ENCODE measurements at regions not wholly inside any gene's neighbourhood (a gene's known extent, or its start where the extent isn't known, plus 50 kb on each side); places are given as distances from the start of the nearest gene placed in this dataset.
"Not testable (repeated sequence)": the region's sequence is repeated elsewhere in the genome, so short reads cannot be mapped to it uniquely, and the experiment has no call there.

DNA sequence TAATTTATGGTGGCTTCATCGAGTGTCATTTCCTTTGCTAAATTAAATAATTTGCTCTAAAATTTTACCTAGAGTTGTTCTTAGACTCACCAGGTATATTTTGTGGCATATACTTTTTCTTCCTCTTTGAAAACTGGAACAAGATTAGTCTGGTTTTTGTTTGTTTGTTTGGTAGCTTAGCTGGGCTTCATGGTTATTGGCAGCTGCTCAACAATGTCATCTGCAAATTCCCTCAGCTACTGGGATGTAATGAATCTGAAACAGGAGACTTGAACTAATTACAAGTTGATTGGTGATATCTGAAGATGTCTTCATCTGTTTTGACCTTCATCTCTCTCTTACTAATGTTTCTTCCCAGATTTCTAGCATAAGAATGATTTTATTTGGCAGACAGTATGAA lies 270.5 kb upstream of the P2RY1 start:
- DNase-seq = no peak
- intact Hi-C loops (cut with DNase I) = no loop called here

DNA sequence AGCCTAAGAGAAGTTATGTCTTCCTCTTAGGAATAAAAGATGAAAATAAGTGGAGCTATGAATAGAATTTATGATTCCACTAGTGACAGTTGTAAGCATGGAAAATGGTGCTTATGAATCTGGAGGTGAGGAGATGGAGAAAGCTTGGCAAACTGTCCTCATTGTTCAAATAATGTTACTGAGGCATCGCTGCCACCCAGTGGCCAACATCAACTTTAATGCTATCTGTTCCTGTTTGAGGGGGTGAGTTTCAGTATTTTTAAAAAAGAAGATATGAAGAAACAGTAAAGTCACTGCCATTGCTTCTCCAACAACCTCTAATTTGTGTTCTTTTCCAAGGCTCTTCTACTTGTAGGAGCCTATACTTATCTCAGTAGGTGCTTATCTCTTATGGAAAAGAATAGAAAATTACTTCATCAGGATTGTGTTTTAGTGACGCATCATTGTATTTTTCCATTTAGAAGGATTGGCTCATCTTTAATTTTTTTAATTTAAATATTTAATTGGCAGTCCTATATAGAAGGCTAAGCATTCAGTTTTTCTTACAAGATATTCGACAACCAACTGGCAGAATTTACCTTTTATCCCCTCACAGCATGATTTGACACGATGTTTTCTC lies 260.4 kb upstream of the P2RY1 start:
- peak; percentile 12 to 84 (median 67) for DNase-seq

DNA sequence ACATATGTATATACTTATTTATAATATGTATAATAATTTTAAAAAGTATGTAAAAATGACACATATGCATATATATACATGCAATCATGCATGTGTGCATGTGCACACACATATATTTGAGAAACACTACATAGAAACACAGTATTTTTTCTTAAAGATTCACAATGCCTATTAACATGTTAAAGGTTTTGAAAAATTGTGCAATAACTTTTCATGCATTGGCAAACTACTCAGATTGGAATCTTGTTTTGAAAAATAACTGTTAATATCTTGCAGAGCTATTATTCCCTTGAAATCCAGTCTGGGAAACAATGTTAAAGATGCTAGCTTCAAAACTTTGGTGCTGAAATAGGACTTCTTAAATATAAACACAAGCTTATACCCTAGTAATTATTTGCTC lies 256.2 kb upstream of the P2RY1 start:
- intact Hi-C loops (cut with DNase I) = loop anchor here (10.0 kb wide), 1 partner anchor 104 kb away; no protein-coding TSS in a partner anchor
- DNase-seq = no peak

More for the DNA sequence above, 260.4 kb upstream of the P2RY1 start:
- intact Hi-C loops (cut with DNase I) = loop anchor here (10.0 kb wide), 1 partner anchor 100 kb away; no protein-coding TSS in a partner anchor

DNA sequence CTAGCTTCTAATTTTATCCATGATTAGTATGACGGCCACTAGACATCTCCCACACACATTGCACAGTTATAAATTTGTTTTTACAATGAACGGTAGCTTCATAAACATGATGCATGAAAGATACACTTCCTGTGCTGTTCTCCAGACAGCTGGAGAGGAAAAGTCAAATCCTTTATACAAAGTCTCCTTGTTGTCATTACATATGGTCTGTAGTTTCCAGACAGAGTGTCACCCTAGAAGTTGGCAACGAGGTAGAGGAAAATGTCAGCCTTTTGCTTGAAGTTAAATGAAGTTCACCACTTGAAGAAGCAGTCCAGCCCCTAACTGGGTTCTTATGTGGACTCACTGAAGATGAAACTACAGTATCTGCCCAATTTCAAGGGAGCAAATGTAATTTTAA lies 253.0 kb upstream of the P2RY1 start:
- no peak for DNase-seq
- intact Hi-C loops (cut with DNase I) = no loop called here

DNA sequence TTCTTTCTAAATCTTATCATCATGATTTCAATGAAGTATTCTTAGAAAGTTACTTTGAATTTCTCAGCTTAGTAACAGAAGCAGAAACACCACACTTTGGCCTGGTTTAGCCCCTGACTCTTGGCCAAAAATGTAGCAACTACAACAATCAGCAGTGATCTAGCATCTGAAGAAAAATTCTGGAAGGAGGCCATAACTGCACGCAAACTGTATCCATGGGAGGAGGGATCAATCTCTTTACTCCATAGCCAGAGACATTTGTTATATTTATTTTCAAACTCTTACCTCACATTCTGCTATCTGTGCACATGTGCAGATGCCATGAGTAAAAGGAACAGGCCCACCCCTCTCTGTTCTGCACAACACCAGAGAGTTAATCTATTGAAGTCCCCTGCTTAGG lies 251.0 kb upstream of the P2RY1 start:
- no peak for DNase-seq
- intact Hi-C loops (cut with DNase I) = no loop called here

DNA sequence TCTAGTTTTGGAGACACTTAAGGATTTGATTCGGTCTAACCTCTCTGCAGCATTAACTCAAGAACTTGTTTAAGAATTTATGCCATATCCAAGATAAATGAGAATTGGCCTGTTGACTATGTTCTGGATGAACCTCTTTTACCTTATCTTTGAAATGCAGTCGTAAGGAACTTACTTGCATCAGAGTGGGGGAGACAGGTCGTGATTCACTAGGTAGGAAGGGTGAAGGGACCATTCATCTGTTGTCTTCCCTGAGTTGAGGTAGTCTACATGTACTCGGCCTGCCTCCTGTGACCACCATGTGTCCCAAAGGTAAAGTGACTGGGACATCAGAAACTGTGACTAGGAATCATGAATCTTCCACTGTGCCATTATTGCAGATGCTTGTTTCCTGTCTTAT lies 248.0 kb upstream of the P2RY1 start:
- intact Hi-C loops (cut with DNase I) = no loop called here
- no peak for DNase-seq

DNA sequence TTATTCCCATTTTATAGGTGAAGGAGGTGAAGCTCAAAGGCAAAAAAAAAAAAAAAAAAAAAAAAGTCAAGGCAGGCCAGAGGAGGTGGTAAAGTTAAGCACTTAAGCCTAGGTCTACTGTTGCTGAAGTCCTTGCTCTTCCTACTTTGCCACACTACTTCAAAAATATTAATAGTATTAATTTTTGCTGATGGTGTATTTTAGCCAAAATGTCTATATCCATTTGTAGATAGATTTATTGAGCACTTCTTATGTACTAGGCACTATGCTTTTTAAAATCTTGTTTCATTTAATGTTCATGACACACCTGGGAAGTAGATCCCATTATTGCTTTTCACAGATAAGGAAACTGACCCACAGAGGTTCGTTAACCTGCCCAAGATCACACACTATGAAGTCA lies 247.1 kb upstream of the P2RY1 start:
- intact Hi-C loops (cut with DNase I) = no loop called here
- DNase-seq = no peak

DNA sequence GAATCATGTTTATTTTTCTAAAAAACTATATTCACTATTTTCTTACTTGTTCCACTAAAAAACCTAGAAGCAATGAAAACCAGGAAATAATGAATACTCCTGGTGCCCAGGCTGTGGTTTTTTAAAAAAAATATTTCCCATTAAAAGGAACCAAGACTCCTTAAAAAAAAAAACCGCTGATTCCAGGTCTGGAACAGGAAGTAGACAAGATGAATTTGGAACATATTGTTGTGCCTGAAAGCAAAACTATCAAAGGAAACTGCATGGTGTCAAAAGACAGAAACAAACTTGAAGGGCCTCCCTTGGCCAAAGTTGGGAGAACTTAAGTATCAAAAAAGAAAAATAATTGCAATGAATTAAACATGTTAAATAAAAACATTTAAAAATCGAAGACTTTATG lies 245.3 kb upstream of the P2RY1 start:
- intact Hi-C loops (cut with DNase I) = no loop called here
- no peak for DNase-seq

DNA sequence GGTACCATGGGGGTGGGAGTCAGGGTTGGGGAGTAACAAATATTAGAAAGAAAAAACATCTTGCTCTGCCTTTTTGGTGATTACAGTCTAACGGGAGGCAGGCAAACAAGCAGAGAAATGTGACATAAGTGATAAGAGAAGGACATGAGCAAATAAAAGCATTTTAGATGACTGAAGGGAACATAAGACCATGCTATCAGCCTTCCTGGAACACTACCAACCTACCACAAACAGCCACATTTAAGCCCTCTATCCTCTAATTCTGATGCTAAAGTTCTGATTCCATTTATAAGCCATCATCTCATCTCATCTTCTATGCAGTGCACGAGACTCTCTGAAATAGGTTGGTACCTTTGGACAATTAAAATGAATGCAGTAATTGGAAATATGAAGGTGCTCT lies 243.4 kb upstream of the P2RY1 start:
- intact Hi-C loops (cut with DNase I) = no loop called here

DNA sequence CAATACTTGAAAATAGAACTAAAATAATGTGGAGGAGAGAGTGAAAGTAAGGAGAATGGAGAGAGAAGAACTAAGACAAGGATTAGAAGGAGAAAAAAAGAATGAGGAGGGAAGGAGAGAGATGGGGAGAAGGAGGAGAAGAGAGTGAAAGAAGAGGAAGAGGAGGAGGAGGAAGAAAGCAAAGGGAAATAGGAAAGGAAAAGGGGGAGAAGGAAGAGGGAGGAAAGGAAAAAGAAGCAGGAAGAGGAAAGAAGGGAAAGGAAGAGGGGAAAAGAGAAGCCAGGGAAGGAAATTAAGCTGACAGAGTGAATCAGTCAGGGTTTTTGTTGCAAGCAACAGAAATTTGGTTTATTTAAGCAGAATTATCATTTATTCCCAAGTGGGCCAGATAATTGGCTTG lies 241.7 kb upstream of the P2RY1 start:
- intact Hi-C loops (cut with DNase I) = no loop called here

More for the DNA sequence above, 243.4 kb upstream of the P2RY1 start:
- DNase-seq = no peak

DNA sequence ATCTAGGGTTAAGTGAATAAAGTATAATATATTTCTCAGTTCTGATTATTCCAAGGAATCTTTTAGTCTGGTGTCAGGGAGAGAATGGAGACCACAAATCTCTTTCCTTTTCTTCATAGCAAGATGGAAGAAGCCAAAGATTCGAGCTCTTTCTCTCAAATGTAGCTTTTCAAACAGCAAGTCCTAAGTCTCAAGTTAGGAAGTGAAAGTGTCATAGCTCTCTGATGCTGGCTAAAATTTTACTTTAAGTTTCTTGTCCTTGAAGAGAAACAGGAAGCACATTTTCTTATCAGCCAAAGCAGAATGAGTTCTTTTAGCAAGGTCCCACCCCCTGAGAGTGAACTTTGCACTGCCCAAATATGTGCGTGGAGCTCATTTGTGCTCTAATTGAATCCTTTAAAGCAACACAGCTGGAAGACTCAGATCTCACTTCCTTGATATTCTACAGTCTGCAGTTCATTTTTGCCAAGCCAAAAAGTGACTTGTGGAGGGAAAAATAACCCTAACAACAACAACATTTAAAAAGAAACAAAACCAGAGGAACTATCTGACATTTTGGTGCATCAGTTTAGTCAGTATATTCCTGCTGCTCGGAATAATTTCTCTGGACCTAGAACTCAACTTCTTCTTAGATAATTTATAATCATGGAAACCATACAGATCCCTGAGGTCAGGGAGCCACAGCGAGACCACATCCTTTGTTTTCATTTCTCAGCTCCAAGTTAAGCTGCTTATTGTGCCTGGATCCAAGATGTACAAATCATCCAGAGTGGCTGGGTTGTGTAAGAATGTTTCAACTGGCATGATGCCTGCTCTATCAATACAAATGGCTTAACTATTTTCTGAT lies 238.7 kb upstream of the P2RY1 start:
- intact Hi-C loops (cut with DNase I) = no loop called here
- DNase-seq = peak in 1 of 42 donors; percentile 15

More for the DNA sequence above, 241.7 kb upstream of the P2RY1 start:
- no peak for DNase-seq

DNA sequence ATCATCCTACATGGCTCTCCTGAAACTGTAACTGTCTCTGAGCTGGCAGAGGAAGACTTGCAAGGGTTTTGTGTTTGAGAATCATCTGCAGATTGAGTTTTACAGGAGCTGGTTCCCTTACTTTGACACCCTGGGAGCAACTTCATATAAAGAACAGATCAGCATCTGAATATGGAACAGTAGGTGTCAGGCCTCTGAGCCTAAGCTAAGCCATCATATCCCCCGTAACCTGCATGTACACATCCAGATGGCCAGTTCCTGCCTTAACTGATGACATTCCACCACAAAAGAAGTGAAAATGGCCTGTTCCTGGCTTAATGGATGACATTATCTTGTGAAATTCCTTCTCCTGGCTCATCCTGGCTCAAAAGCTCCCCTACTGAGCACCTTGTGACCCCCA lies 238.1 kb upstream of the P2RY1 start:
- intact Hi-C loops (cut with DNase I) = not testable (repeated sequence)

DNA sequence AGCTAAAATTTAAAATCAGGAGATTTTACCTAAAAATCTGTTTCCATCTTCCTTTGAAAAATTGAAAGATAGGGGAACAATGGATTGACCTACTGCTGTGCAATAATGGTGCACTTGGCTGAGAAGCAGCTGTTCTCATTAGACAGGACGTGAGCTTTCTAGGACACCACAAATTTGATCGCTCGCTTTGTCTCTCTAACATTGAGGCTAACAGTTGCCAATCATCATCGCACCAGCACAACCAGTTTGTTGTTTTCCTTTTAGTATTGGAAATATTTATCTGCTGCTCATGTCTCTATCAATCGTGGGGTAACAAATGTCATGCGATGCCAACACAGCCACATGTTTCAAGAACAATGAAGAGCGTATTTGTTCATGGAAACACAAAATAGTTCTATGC lies 228.8 kb upstream of the P2RY1 start:
- intact Hi-C loops (cut with DNase I) = no loop called here

More for the DNA sequence above, 238.1 kb upstream of the P2RY1 start:
- DNase-seq = not testable (repeated sequence)

DNA sequence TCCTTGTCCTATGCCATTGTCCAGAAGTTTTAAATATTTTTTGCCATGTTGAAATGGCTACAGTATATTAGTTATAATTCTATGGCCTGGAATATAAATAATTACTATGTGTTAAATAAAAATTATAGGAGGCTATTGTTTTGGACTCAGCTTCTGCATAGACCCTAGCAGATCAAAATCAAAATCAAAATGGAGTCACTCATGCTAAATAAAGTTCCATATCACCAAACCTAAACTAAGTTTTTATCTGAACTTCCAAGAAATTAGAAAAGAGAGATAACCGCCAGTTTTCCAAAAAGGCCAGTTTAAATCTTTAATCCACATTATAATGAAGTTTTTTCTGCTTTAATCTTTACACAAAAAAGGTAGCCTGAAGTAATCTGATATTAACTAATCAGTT lies 227.8 kb upstream of the P2RY1 start:
- intact Hi-C loops (cut with DNase I) = no loop called here
- no peak for DNase-seq

More for the DNA sequence above, 228.8 kb upstream of the P2RY1 start:
- peak in 4 of 42 donors; percentile 3 to 15 (median 10) for DNase-seq

DNA sequence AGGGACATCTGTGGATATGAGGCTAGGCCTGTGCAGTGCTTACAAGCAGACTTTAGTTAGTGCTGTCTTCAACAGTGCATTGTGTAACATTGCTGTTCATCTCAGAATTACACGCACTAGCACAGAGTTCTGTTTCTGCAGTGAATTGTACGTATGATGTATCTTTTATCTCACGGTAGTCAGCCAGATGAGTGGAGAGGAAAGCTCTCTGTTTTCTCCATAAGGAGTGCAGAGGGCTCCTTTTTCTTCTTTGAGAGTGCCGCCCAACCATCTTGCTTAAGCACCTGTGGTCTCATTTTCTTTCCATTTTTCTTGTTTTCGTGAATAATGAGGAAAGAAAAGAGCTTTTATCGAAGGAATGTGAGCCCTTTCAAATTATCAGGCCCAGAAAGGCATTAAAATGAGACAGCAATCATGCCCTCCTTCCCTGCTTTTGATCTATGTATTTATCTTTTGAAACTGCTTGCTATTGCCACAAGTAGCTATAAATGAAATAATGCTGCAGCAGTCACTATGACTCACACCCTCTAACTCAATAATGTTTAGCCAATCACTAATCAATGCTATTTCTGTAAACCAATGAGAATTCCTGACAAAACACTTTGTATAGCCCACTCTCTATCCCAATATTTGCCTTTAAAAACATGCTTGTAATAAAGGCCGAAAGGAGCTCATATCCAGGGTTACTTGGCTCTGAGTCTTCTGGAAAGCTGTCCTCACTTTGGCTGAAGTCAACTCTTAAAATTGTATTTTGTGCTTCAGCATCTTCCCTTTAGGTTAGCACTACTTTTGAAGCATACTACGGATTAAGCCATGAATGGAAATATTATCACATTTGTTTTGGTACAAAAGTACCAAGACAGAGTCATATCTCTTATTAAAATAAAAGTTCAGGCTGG lies 226.0 kb upstream of the P2RY1 start:
- no peak for DNase-seq
- intact Hi-C loops (cut with DNase I) = no loop called here

DNA sequence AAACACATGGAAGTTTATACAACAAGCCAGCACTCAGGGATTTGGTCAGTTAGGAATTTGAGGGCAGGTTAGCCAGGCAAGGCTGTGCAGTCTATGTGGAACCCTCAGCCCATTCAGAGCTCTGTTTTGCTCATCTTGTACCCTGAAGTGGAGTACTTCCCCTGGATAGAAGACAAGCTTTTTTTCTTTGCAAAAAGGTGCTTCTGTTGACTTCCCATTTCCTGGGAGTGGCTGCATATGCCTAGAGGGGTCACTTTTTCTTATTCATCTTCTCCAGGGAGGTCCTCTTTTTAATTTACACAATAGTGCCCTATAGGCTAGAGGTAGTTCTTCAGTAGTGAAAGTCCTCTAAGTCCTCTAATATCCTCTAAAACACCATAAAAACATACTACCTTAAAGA lies 225.0 kb upstream of the P2RY1 start:
- intact Hi-C loops (cut with DNase I) = no loop called here
- DNase-seq = no peak

DNA sequence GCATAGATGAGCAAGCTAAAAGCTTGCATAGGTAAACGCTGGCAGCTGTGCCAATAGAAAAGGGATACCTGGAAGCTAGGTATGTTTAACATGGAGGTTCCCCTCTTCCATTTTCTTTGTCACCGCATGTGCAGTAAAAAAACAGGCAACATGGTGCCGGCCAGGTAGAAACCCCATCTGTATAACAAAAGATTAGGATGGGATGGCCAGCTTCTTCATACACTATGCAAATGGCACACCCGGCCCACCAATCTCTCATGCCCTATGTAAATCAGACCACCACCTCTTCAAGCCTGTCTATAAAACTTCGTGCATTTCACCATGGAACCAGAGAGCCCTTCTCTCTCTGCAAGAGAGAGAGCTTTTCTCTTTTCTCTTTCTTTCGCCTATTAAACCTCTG lies 224.3 kb upstream of the P2RY1 start:
- intact Hi-C loops (cut with DNase I) = no loop called here
- DNase-seq = no peak

DNA sequence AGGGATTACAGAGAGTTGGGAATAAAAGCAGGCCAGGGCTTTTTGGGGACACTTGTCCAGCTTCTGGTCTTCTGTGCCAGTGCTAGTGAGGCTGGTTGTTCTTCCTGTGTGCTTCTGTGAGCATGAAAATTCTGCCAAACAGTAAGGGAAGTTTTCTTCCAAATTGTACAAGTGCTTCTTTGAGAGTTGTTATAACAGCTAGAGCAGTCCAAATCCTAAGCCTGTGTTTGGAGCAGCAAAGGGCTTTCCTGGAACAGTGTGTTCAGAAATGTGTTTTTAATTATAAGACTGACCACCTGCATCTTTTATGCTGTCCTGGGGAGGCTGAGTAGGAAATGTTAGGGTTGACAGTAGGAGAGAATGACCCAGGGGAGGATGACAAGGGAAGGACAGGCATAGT lies 223.0 kb upstream of the P2RY1 start:
- DNase-seq = peak in 3 of 42 donors; percentile 10 to 23 (median 22)
- intact Hi-C loops (cut with DNase I) = no loop called here

DNA sequence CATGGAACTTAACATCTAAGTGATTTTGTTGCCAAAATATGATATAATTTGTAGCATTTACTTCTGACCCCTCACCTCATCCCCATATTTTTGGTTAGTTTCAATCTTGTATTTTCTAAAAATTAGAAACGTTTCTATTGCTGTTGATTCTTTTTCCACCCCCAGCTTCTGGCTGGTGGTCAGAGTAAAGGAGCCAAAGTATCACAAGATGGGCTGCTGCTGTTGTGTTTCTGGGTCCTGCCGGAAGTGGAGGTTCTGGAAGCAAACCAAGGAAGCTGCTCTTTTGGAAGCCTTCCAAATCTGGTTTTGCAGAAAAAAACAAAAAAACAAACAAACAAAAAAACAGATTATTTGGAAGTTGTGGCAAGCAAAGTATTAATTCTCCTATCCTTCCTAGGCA lies 221.1 kb upstream of the P2RY1 start:
- intact Hi-C loops (cut with DNase I) = no loop called here
- no peak for DNase-seq

DNA sequence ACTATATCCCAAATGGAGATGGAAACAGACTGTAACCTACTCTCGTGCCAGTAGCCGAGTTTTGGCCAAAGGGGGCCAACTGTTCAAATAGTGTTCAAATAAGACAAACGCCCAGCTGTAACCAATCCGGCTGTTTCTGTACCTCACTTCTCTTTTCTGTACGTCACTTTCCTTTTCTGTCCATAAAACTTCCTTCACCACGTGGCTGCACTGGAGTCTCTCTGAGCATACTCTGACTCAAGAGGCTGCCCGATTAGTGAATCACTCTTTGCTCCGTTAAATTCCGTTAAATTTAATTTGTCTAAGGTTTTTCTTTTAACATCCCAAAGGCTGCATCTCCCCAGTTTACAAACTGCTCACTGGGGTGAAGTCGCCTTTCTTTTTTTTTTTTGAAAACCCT lies 219.2 kb upstream of the P2RY1 start:
- no peak for DNase-seq
- intact Hi-C loops (cut with DNase I) = no loop called here
